ENCODE measurements at regions not wholly inside any gene's neighbourhood (a gene's known extent, or its start where the extent isn't known, plus 50 kb on each side); places are given as distances from the start of the nearest gene placed in this dataset.

- no peak for TF ChIP-seq GATA1 (IDR thresholded peaks at IDR 0.05; ENCODE audit: low read depth, low read length)
- no peak for TF ChIP-seq POLR2A (IDR thresholded peaks at IDR 0.05; ENCODE audit: low read length)
Observed at GRCh38 chr1:115463347-115463746, 125.3 kb upstream of the NGF start.

DNA sequence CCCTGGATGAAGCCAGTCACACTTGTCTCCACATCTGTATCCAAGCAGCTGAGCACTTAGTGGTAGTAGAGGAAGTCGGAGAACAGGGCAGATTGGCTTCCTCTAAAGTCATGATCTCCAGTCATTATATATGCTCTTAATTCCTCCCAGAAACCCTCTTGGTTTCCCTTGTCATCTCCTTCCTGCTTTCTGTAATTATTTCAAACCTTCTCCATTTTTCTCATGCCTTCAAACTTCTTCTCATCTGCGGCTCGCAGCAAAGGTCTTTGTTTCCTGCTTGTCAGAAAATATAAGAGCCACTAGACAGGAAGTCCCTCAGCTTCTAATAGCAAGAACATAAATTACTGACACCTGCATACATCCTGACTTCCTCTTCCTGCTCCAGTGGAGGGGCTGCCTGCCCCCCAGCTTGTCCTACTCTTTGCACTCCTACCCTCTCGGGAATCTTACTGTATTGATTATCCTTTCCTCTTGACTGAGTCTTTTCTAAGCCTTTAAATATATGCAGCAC, 124.6 kb upstream of the NGF start:
- TF ChIP-seq POLR2A (IDR thresholded peaks at IDR 0.05; ENCODE audit: low read length) (no peak), GATA1 (IDR thresholded peaks at IDR 0.05; ENCODE audit: low read depth, low read length) (no peak)
- no peak for DNase-seq

More at GRCh38 chr1:115463347-115463746, 125.3 kb upstream of the NGF start:
- no peak for DNase-seq

GRCh38 chr1:115461526-115461925, 123.5 kb upstream of the NGF start:
- DNase-seq = no peak
- TF ChIP-seq GATA1 (IDR thresholded peaks at IDR 0.05; ENCODE audit: low read depth, low read length) (no peak), POLR2A (IDR thresholded peaks at IDR 0.05; ENCODE audit: low read length) (no peak)

GRCh38 chr1:115459161-115459560, 121.1 kb upstream of the NGF start:
- DNase-seq = no peak
- TF ChIP-seq POLR2A (IDR thresholded peaks at IDR 0.05; ENCODE audit: low read length) (no peak), GATA1 (IDR thresholded peaks at IDR 0.05; ENCODE audit: low read depth, low read length) (no peak)

GRCh38 chr1:115458426-115459114, 120.5 kb upstream of the NGF start:
- no peak for TF ChIP-seq GATA1 (IDR thresholded peaks at IDR 0.05; ENCODE audit: low read depth, low read length)
- TF ChIP-seq POLR2A (IDR thresholded peaks at IDR 0.05; ENCODE audit: low read length) = no peak

GRCh38 chr1:115457289-115457688, 119.2 kb upstream of the NGF start:
- no peak for DNase-seq
- TF ChIP-seq POLR2A (IDR thresholded peaks at IDR 0.05; ENCODE audit: low read length) (no peak), GATA1 (IDR thresholded peaks at IDR 0.05; ENCODE audit: low read depth, low read length) (no peak)

More at GRCh38 chr1:115458426-115459114, 120.5 kb upstream of the NGF start:
- DNase-seq = no peak

DNA sequence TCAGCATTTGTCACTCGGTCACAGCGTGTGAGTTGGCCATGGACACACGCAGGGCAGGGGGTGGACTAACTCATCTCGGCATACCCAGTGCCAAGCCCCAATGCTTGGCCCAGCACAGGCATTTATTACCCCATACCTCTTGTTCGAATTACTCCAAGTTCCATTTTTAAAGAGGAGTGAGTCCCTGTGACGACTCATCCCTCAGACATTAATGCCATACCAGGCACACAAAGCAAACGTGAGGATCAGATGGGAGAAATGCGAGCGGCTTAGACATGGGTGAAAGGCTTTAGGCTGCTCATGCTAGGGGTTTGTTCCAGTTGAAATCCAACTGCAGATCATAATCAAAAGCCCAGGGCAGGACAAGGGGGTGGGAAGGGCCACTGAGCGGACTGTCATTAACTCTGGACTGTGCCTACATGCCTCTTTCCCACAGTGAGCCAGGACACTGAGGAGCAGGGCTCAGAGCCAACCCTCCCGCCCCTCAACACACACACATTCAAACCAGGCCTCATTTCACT, 118.5 kb upstream of the NGF start:
- DNase-seq = no peak
- TF ChIP-seq GATA1 (IDR thresholded peaks at IDR 0.05; ENCODE audit: low read depth, low read length) (no peak), POLR2A (IDR thresholded peaks at IDR 0.05; ENCODE audit: low read length) (no peak)

GRCh38 chr1:115454837-115455511, 116.9 kb upstream of the NGF start:
- no peak for TF ChIP-seq GATA1 (IDR thresholded peaks at IDR 0.05; ENCODE audit: low read depth, low read length)
- TF ChIP-seq POLR2A (IDR thresholded peaks at IDR 0.05; ENCODE audit: low read length) = no peak

GRCh38 chr1:115453666-115454065, 115.6 kb upstream of the NGF start:
- no peak for DNase-seq
- TF ChIP-seq GATA1 (IDR thresholded peaks at IDR 0.05; ENCODE audit: low read depth, low read length) (no peak), POLR2A (IDR thresholded peaks at IDR 0.05; ENCODE audit: low read length) (no peak)

More at GRCh38 chr1:115454837-115455511, 116.9 kb upstream of the NGF start:
- no peak for DNase-seq

DNA sequence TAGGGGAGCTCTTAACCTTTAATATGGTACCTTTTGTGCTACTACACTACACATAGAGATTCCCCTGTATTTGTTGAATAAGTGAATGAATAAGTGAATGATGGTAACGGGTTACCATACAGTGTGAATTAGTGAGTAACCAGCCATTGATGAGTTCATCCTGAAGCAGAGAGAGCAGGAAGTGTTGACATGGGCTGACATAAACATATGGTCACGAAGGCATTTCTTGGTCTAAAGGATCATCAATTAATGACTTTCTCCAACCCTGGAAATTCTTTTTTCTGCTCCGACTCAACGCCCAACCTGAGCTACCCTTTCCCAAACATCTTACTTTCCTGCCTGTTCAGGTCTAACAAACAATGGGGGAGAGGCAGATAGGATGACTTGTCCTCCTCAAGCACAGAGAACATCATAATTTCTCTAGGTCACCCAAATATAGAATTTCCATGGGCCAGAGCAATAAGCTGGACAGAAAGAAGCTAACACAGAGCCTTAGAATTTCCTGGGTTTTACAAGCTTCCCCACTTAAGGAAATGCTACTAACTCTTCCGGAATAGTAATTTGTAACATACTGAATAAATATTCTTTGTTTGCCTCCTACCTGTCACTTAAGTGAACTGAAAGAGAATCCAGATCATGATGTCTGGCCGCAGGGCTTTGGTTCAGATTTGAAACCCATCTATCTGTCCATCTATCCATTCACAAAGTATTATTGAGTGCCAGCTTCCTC, 114.7 kb upstream of the NGF start:
- TF ChIP-seq GATA1 (IDR thresholded peaks at IDR 0.05; ENCODE audit: low read depth, low read length) (no peak), POLR2A (IDR thresholded peaks at IDR 0.05; ENCODE audit: low read length) (no peak)

GRCh38 chr1:115450501-115451040, 112.5 kb upstream of the NGF start:
- DNase-seq = no peak
- TF ChIP-seq GATA1 (IDR thresholded peaks at IDR 0.05; ENCODE audit: low read depth, low read length) = no peak
- no peak for TF ChIP-seq POLR2A (IDR thresholded peaks at IDR 0.05; ENCODE audit: low read length)

More for the DNA sequence above, 114.7 kb upstream of the NGF start:
- DNase-seq = no peak

DNA sequence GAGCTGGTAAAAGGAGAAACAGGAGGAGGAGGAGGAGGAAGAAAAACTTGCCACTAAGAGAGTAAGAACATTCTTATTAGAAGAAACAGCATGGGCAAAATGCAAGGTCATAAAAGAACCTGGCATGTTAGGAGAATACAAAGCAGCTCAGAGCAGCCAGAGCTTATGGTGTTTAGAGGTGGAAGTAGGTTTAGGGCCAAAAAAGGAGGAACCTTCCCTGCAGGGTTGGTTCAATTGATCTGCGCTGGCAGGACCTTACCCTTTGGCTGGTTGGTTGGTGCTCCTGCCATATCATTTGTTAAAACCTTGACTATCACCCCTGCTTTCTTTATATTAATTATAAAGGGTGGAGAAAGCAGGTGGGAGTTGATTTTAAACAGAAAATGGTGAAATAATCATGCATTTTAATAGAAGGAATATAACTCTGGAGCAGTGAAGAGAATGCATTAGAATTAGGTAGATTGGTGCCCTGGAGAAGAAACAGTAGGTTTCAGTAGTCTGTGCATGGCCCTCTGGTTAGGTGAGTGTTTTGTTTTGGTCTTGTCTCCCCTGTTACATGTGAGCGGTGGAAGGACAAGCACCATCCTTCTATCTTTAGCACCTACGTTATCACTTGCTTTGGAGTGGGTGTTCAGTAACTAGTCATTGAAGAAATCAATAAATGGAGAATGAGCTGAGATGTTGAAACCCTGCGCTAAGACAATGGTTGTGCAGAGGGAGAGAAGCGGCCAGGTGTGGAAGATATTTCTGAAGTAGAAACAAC, 110.4 kb upstream of the NGF start:
- TF ChIP-seq POLR2A (IDR thresholded peaks at IDR 0.05; ENCODE audit: low read length) (no peak), GATA1 (IDR thresholded peaks at IDR 0.05; ENCODE audit: low read depth, low read length) (no peak)
- no peak for DNase-seq

DNA sequence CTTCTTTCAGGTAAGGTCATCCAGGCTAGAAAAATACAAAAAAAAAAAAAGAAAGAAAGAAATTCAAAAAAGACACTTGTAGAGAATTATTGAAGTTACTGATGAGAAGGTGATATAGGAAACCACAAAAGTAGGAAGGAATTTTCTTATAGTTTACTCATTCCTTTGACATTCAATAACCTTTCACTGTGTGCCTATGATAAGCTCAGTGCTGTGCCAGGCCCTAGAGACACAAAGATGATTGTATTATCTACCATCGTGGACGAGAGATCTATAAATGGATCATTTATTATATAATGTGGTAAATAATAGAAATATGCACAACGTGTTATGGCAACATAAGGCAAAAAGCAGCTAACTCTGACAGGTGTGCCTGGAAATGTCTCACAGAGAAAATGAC, 109.6 kb upstream of the NGF start:
- TF ChIP-seq POLR2A (IDR thresholded peaks at IDR 0.05; ENCODE audit: low read length) (no peak), GATA1 (IDR thresholded peaks at IDR 0.05; ENCODE audit: low read depth, low read length) (no peak)
- DNase-seq = no peak

All from erythroblast (primary cell).